A673 (cell line): ENCODE measurements at regions not wholly inside any gene's neighbourhood (a gene's known extent, or its start where the extent isn't known, plus 50 kb on each side); places are given as distances from the start of the nearest gene placed in this dataset.

Experiments
- BruUV-seq: library from RNA; stranded (reverse); fragments of 400-500 nt; replicated peaks from 2 replicates; lab custom pipeline; 2021; lab: Mats Ljungman, UMichigan
- CTCF ChIA-PET: fragments of 300-600 bp; sonication (Branson Sonifier 250); formaldehyde crosslinking; loops from one replicate; lab custom pipeline; 2022; ENCODE audit warnings: antibody characterized with exemption; lab: Charles Lee
- POLR2A ChIA-PET: fragments of 300-600 bp; sonication (Branson Sonifier 250); formaldehyde crosslinking; loops from one replicate; lab custom pipeline; 2022; ENCODE audit warnings: antibody characterized with exemption; ENCODE audit not compliant: low non-redundant PET; lab: Charles Lee
- DNase-seq: peaks from one replicate; pipeline ENCODE4 v3.0.0-alpha.2; 2015; ENCODE audit warnings: low spot score
- H3K27ac ChIP-seq: fragments of 200-600 bp; sonication (generic); 2 replicates; pipeline ENCODE4 v1.5.1; 2016; ENCODE audit warnings: mixed run types, low read depth, mild to moderate bottlenecking, mixed read lengths, antibody characterized with exemption, low read length; ENCODE audit not compliant: poor library complexity, severe bottlenecking
- H3K27me3 ChIP-seq: fragments of 200-600 bp; sonication (generic); replicated peaks from 2 replicates; pipeline ENCODE4 v1.6.1; 2017; ENCODE audit warnings: mixed run types, low read depth, mild to moderate bottlenecking, mixed read lengths, antibody characterized with exemption, low read length; ENCODE audit not compliant: insufficient read depth, poor library complexity
- H3K36me3 ChIP-seq: fragments of 200-600 bp; sonication (generic); 2 replicates; pipeline ENCODE4 v1.6.1; 2016; ENCODE audit warnings: mixed run types, mild to moderate bottlenecking, mixed read lengths, antibody characterized with exemption, low read length; ENCODE audit not compliant: insufficient read depth, poor library complexity, severe bottlenecking
- H3K4me1 ChIP-seq: fragments of 200-600 bp; sonication (generic); 2 replicates; pipeline ENCODE4 v1.6.1; 2017; ENCODE audit warnings: mixed run types, mild to moderate bottlenecking, mixed read lengths, antibody characterized with exemption, low read length; ENCODE audit not compliant: insufficient read depth, poor library complexity, severe bottlenecking
- H3K4me3 ChIP-seq: fragments of 200-600 bp; sonication (generic); 2 replicates; pipeline ENCODE4 v1.5.1; 2016; ENCODE audit warnings: low read depth, mixed run types, mild to moderate bottlenecking, mixed read lengths, low read length; ENCODE audit not compliant: poor library complexity, severe bottlenecking
- H3K9me3 ChIP-seq: fragments of 200-600 bp; sonication (generic); 2 replicates; pipeline ENCODE4 v1.6.1; 2016; ENCODE audit warnings: mixed run types, low read depth, mild to moderate bottlenecking, mixed read lengths, antibody characterized with exemption, low read length; ENCODE audit not compliant: poor library complexity, severe bottlenecking
- EZH2 ChIP-seq: fragments of 200-600 bp; sonication (generic); IDR thresholded peaks from 2 replicates; pipeline ENCODE4 v1.6.1; 2017; ENCODE audit warnings: borderline replicate concordance, low read depth, mild to moderate bottlenecking, mixed read lengths, antibody characterized with exemption, low read length; ENCODE audit not compliant: poor library complexity, severe bottlenecking
- intact Hi-C: fragments of 100-400 bp; cut with micrococcal nuclease; formaldehyde crosslinking; loops from one replicate; pipeline ENCODE4 v1.10.0; 2022; ENCODE audit not compliant: unreplicated experiment
- TF ChIP-seq, protein P1 (sequence below): fragments of 300-800, 200-600 bp; sonication (generic); conservative IDR thresholded peaks from 2 replicates; pipeline ENCODE4 v1.5.1; 2017; ENCODE audit warnings: low read depth, mild to moderate bottlenecking, antibody characterized with exemption, low read length, moderate library complexity, mixed read lengths

DNA sequence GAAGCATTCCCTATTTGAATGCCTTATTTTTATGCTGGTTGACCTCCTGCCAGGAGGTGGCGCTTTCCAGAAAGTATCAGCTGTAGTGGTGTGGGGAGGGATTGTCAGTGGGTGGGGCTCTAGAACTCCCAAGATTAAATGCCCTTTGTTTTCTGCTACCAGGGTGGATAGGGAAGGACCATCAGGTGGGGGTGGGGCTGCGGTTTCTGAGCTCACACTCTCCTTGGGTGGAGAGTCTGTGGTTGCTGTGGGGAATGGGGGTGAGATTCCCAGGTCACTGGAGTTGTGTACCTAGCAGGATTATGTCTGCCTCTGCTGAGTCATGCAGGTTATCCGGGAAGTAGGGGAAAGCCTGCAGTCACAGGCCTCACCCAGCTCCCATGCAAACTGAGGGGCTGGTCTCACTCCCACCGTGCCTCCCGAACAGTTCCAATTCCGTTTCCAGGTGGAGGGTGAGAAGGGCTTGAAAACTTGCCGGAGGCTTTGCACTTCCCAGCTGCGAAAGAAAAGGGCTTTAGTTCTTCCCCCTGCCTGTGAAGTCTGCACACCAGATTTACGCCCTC, 68.3 kb downstream of the ALG10B start:
- TF ChIP-seq EZH2 = no peak
- TF ChIP-seq, protein P1, sequence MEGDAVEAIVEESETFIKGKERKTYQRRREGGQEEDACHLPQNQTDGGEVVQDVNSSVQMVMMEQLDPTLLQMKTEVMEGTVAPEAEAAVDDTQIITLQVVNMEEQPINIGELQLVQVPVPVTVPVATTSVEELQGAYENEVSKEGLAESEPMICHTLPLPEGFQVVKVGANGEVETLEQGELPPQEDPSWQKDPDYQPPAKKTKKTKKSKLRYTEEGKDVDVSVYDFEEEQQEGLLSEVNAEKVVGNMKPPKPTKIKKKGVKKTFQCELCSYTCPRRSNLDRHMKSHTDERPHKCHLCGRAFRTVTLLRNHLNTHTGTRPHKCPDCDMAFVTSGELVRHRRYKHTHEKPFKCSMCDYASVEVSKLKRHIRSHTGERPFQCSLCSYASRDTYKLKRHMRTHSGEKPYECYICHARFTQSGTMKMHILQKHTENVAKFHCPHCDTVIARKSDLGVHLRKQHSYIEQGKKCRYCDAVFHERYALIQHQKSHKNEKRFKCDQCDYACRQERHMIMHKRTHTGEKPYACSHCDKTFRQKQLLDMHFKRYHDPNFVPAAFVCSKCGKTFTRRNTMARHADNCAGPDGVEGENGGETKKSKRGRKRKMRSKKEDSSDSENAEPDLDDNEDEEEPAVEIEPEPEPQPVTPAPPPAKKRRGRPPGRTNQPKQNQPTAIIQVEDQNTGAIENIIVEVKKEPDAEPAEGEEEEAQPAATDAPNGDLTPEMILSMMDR = no peak
- Histone ChIP-seq H3K36me3 (no peaks in the 10 kb centered on the region), H3K27ac (no peak overlapping the region), H3K4me3 (no peak overlapping the region), H3K4me1 (no peaks in the 10 kb centered on the region), H3K9me3 (no peaks in the 10 kb centered on the region), H3K27me3 (no peaks in the 10 kb centered on the region)
- DNase-seq = peak; percentile 10
- ChIA-PET CTCF (interaction anchor here (0.7 kb wide), 1 partner anchor 573 kb away, joined by 4 read pairs; no protein-coding TSS in a partner anchor), POLR2A (no interaction called here)
- BruUV-seq = no TSS peak
- intact Hi-C loops = no loop called here

DNA sequence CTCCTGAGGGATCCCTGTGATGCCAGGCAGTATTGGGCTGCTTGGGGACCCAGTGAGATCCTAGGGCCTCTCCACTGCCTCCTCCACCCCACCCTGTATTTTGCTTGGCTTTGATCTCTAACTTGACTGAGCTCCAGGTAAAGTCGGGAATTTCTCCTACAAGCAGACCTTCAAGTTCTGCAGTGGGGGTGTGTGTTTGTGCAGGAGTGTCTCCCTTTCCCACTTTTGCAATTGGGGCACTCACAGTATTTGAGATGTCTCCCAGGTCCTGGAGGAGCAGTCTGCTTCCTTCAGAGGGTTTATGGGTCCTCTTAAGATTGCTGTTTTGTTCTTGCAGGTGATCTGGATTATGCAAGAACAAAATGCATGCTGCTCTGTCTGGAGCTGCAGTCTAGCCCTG, 68.9 kb downstream of the ALG10B start:
- no peaks in the 10 kb centered on the region for H3K36me3 ChIP-seq
- ChIA-PET CTCF (no interaction called here), POLR2A (no interaction called here)
- no peak overlapping the region for H3K4me3 ChIP-seq
- intact Hi-C loops = no loop called here
- no peaks in the 10 kb centered on the region for H3K27me3 ChIP-seq
- DNase-seq = no peak
- no peak for TF ChIP-seq EZH2
- TF ChIP-seq, protein P1 = no peak
- no TSS peak for BruUV-seq
- H3K4me1 ChIP-seq = no peaks in the 10 kb centered on the region
- H3K27ac ChIP-seq = no peak overlapping the region
- H3K9me3 ChIP-seq = no peaks in the 10 kb centered on the region

DNA sequence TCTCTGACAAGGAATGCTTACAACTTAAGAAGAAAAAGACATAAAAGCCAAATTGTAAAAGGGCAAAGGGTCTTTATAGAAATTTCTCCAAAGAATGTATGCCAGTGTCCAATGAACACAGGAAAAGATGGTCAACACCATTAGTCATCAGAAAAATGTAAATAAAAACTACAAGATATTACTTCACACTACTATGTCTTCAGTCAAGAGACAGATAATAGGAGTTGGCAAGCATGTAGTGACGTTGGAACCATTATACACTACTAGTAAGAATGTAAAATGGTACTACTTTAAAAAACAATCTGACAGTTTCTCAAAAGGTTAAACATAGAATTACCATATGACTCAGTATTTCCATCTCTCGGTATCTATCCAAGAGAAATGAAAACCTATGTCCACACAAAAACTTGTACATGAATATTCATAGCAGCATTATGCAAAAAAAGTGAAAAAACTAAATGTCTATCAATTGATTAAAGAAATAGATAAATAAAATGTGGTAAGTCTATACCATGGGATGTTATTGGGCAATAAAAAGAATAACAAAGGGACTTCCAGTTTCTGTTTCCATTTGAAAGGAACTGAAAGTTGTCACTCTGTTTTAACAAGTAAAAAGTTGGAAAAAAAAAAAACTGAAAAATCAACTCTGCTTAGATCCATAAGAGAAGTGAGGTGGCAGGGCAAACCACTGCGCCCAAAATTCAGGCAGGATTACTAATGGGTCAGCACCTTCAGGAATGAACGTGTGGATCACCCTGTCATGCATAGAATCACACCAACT, 69.8 kb downstream of the ALG10B start:
- intact Hi-C loops = no loop called here
- ChIA-PET CTCF (no interaction called here), POLR2A (no interaction called here)
- H3K4me1 ChIP-seq = no peaks in the 10 kb centered on the region
- no peaks in the 10 kb centered on the region for H3K36me3 ChIP-seq
- no peak overlapping the region for H3K27ac ChIP-seq
- BruUV-seq = no TSS peak
- no peak overlapping the region for H3K4me3 ChIP-seq
- no peaks in the 10 kb centered on the region for H3K27me3 ChIP-seq
- DNase-seq = no peak
- TF ChIP-seq, protein P1 = no peak
- no peak for TF ChIP-seq EZH2
- peaks cover 2% of the 10 kb centered on the region for H3K9me3 ChIP-seq
